H1 (cell line): ENCODE measurements at regions not wholly inside any gene's neighbourhood (a gene's known extent, or its start where the extent isn't known, plus 50 kb on each side); places are given as distances from the start of the nearest gene placed in this dataset.

Source experiments
- CTCF ChIA-PET: fragments of 300-600 bp; sonication (Branson Sonifier 250); formaldehyde crosslinking; loops from one replicate; lab custom pipeline; 2021; ENCODE audit not compliant: partially characterized antibody; lab: Charles Lee
- POLR2A ChIA-PET: fragments of 300-600 bp; sonication (Branson Sonifier 250); formaldehyde crosslinking; loops from one replicate; lab custom pipeline; 2021; ENCODE audit warnings: inconsistent platforms; ENCODE audit not compliant: partially characterized antibody; lab: Charles Lee
- DNase-seq, 2 experiments: peaks; one replicate each; pipeline versions ENCODE4 v3.0.0 to v3.0.0-alpha.2; 2010 to 2022; ENCODE audit warnings: low spot score in 2 of 2, low read depth in 1 of 2, mixed read lengths in 1 of 2
- FAIRE-seq: peaks from 2 replicates; lab custom pipeline; 2011; peaks lifted over from hg19 to GRCh38; lab: Jason Lieb, UNC
- H2AFZ ChIP-seq: 2 replicates; pipeline ENCODE4 v1.8.1; 2012; ENCODE audit warnings: low read length, inconsistent platforms
- H2AK5ac ChIP-seq: 2 replicates; pipeline ENCODE4 v1.6.1; 2013; ENCODE audit warnings: low read depth, low read length
- H2BK120ac ChIP-seq: replicated peaks from 2 replicates; pipeline ENCODE3; 2013; ENCODE audit warnings: low read depth, low read length, inconsistent platforms
- H2BK12ac ChIP-seq: 2 replicates; pipeline ENCODE4 v1.6.1; 2013; ENCODE audit warnings: low read depth, low read length
- H2BK15ac ChIP-seq: 2 replicates; pipeline ENCODE4 v1.6.1; 2013; ENCODE audit warnings: low read length
- H2BK20ac ChIP-seq: 2 replicates; pipeline ENCODE4 v1.6.1; 2013; ENCODE audit warnings: low read length
- H2BK5ac ChIP-seq: 2 replicates; pipeline ENCODE4 v1.6.1; 2013; ENCODE audit warnings: low read depth, low read length
- H3K14ac ChIP-seq: 2 replicates; pipeline ENCODE4 v1.6.1; 2013; ENCODE audit warnings: inconsistent platforms; ENCODE audit not compliant: insufficient read length
- H3K18ac ChIP-seq: 2 replicates; pipeline ENCODE4 v1.6.1; 2013; ENCODE audit warnings: low read length; ENCODE audit errors: extremely low read depth
- H3K23ac ChIP-seq: 2 replicates; pipeline ENCODE4 v1.6.1; 2013; ENCODE audit warnings: inconsistent platforms; ENCODE audit not compliant: insufficient read length
- H3K23me2 ChIP-seq: 2 replicates; pipeline ENCODE4 v1.6.1; 2013; ENCODE audit warnings: low read depth, low read length
- H3K27ac ChIP-seq: 2 replicates; pipeline ENCODE4 v1.6.1; 2011; ENCODE audit warnings: low read depth, low read length, inconsistent platforms
- H3K27me3 ChIP-seq, 4 experiments: replicated peaks in 1 of 4; 1 replicate in 1 of 4; 2 replicates in 3 of 4; pipeline versions ENCODE4 v1.6.1 to v1.8.1; 2011 to 2013; ENCODE audit warnings: low read length in 3 of 4, mild to moderate bottlenecking in 3 of 4, inconsistent platforms in 2 of 4, mixed read lengths in 2 of 4, moderate library complexity in 1 of 4; ENCODE audit not compliant: control insufficient read depth in 3 of 4, insufficient read depth in 3 of 4; ENCODE audit errors: extremely low read depth in 1 of 4
- H3K36me3 ChIP-seq, 4 experiments: 2 replicates each; pipeline versions ENCODE4 v1.6.1 to v1.8.1; 2011 to 2013; ENCODE audit warnings: mild to moderate bottlenecking in 4 of 4, low read length in 3 of 4, moderate library complexity in 2 of 4, control low read depth in 1 of 4, inconsistent platforms in 1 of 4; ENCODE audit not compliant: insufficient read depth in 4 of 4, control insufficient read depth in 2 of 4
- H3K4ac ChIP-seq: replicated peaks from 2 replicates; pipeline ENCODE3; 2013; ENCODE audit warnings: low read length, low read depth, mixed read lengths, inconsistent platforms; ENCODE audit not compliant: insufficient read length
- H3K4me1 ChIP-seq, 4 experiments: replicated peaks in 1 of 4; 1 replicate in 1 of 4; 2 replicates in 3 of 4; pipeline versions ENCODE4 v1.6.1 to v1.8.1; 2011 to 2013; ENCODE audit warnings: low read length in 3 of 4, inconsistent platforms in 2 of 4, mixed read lengths in 1 of 4; ENCODE audit not compliant: insufficient read depth in 4 of 4, control insufficient read depth in 3 of 4
- H3K4me2 ChIP-seq, 2 experiments: 2 replicates each; pipeline versions ENCODE4 v1.6.1 to v1.8.1; 2011 to 2013; ENCODE audit warnings: low read depth in 2 of 2, low read length in 2 of 2, control low read depth in 1 of 2, inconsistent platforms in 1 of 2, mild to moderate bottlenecking in 1 of 2; ENCODE audit not compliant: insufficient read depth in 1 of 2
- H3K4me3 ChIP-seq, 4 experiments: fragments of 200-600, 300-600 bp in 1 of 4; sonication (generic), shearing (Covaris generic), sonication (Bioruptor Twin) in 1 of 4; 2 replicates each; pipeline versions ENCODE4 v1.5.1 to v1.8.1; 2011 to 2016; ENCODE audit warnings: low read length in 4 of 4, low read depth in 3 of 4, control low read depth in 2 of 4, inconsistent platforms in 2 of 4, mild to moderate bottlenecking in 2 of 4, mixed read lengths in 1 of 4, moderate library complexity in 1 of 4; ENCODE audit not compliant: insufficient read depth in 2 of 4; ENCODE audit errors: extremely low read depth in 1 of 4
- H3K56ac ChIP-seq: replicated peaks from 2 replicates; pipeline ENCODE3; 2013; ENCODE audit warnings: low read depth, mild to moderate bottlenecking, mixed read lengths, low read length, inconsistent platforms; ENCODE audit not compliant: insufficient read length
- H3K79me1 ChIP-seq: 2 replicates; pipeline ENCODE4 v1.6.1; 2013; ENCODE audit warnings: low read depth, low read length, control low read depth
- H3K79me2 ChIP-seq, 2 experiments: 2 replicates each; pipeline versions ENCODE4 v1.6.1 to v1.8.1; 2012 to 2013; ENCODE audit warnings: low read length in 2 of 2, mild to moderate bottlenecking in 2 of 2, inconsistent platforms in 1 of 2; ENCODE audit not compliant: insufficient read depth in 2 of 2, control insufficient read depth in 1 of 2
- H3K9ac ChIP-seq, 4 experiments: replicated peaks in 1 of 4; 1 replicate in 1 of 4; 2 replicates in 3 of 4; pipeline versions ENCODE4 v1.6.1 to v1.8.1; 2011 to 2013; ENCODE audit warnings: low read depth in 3 of 4, low read length in 3 of 4, control low read depth in 2 of 4, mild to moderate bottlenecking in 2 of 4, moderate library complexity in 2 of 4, inconsistent platforms in 1 of 4; ENCODE audit errors: extremely low read depth in 1 of 4
- H3K9me3 ChIP-seq, 2 experiments: 2 replicates each; pipeline versions ENCODE4 v1.6.1 to v1.8.1; 2012 to 2013; ENCODE audit warnings: mild to moderate bottlenecking in 2 of 2, moderate library complexity in 2 of 2, control low read depth in 1 of 2, inconsistent platforms in 1 of 2, low read depth in 1 of 2, low read length in 1 of 2, mixed read lengths in 1 of 2; ENCODE audit not compliant: insufficient read depth in 2 of 2
- H4K20me1 ChIP-seq, 2 experiments: replicated peaks in 1 of 2; 2 replicates each; pipeline versions ENCODE3 to v1.8.1; 2011 to 2013; ENCODE audit warnings: inconsistent platforms in 2 of 2, low read length in 2 of 2, mild to moderate bottlenecking in 1 of 2; ENCODE audit not compliant: insufficient read depth in 2 of 2, control insufficient read depth in 1 of 2
- H4K5ac ChIP-seq: 2 replicates; pipeline ENCODE4 v1.6.1; 2013; ENCODE audit warnings: low read length, low read depth, mixed read lengths, inconsistent platforms; ENCODE audit not compliant: insufficient read length
- H4K8ac ChIP-seq: 2 replicates; pipeline ENCODE4 v1.8.0; 2013; ENCODE audit warnings: mild to moderate bottlenecking, moderate library complexity, low read length, inconsistent platforms; ENCODE audit not compliant: insufficient read depth; ENCODE audit errors: extremely low read depth
- H4K91ac ChIP-seq: replicated peaks from 2 replicates; pipeline ENCODE3; 2013; ENCODE audit warnings: low read length, mixed read lengths, inconsistent platforms; ENCODE audit not compliant: insufficient read length
- CBX5 ChIP-seq: fragments of 300-800, 300-1000 bp; sonication (generic); IDR thresholded peaks from 2 replicates; pipeline ENCODE4 v1.7.1; 2016; ENCODE audit warnings: antibody characterized with exemption, low read length, low read depth
- FOSL1 ChIP-seq: IDR thresholded peaks from 2 replicates; pipeline ENCODE4 v1.6.1; 2011; ENCODE audit warnings: mild to moderate bottlenecking, low read depth, low read length, moderate library complexity; ENCODE audit not compliant: insufficient read depth
- HDAC2 ChIP-seq, 2 experiments: fragments of 300-600 bp in 1 of 2; sonication (generic) in 1 of 2; IDR thresholded peaks; 2 replicates each; pipeline ENCODE4 v1.6.1; 2011 to 2012; ENCODE audit warnings: low read depth in 2 of 2, low read length in 2 of 2, mild to moderate bottlenecking in 2 of 2, moderate library complexity in 2 of 2, borderline replicate concordance in 1 of 2, inconsistent platforms in 1 of 2
- JUND ChIP-seq: IDR thresholded peaks from 2 replicates; pipeline ENCODE4 v1.6.1; 2011; ENCODE audit warnings: mild to moderate bottlenecking, improper control_type of control experiment, low read length
- KDM5A ChIP-seq: fragments of 200-600 bp; IDR thresholded peaks from 2 replicates; pipeline ENCODE4 v1.7.1; 2012; ENCODE audit warnings: mild to moderate bottlenecking, low read length, inconsistent platforms, mixed read lengths
- MAFK ChIP-seq: IDR thresholded peaks from 2 replicates; pipeline ENCODE4 v1.6.1; 2012; ENCODE audit warnings: low read depth, mild to moderate bottlenecking, improper control_type of control experiment, low read length
- NRF1 ChIP-seq: IDR thresholded peaks from 2 replicates; pipeline ENCODE4 v1.6.1; 2011; ENCODE audit warnings: mild to moderate bottlenecking, low read depth, low read length, improper control_type of control experiment
- RAD21 ChIP-seq, 2 experiments: IDR thresholded peaks in 1 of 2; conservative IDR thresholded peaks in 1 of 2; 2 replicates each; pipeline ENCODE4 v1.6.1; 2011; ENCODE audit warnings: low read depth in 2 of 2, low read length in 2 of 2, improper control_type of control experiment in 1 of 2, inconsistent platforms in 1 of 2, mild to moderate bottlenecking in 1 of 2, moderate library complexity in 1 of 2
- RFX5 ChIP-seq: IDR thresholded peaks from 2 replicates; pipeline ENCODE4 v1.6.1; 2011; ENCODE audit warnings: low read depth, low read length, improper control_type of control experiment, borderline replicate concordance
- SP2 ChIP-seq: IDR thresholded peaks from 2 replicates; pipeline ENCODE4 v1.6.1; 2012; ENCODE audit warnings: mild to moderate bottlenecking, low read length, inconsistent platforms
- TEAD4 ChIP-seq: IDR thresholded peaks from 2 replicates; pipeline ENCODE4 v1.6.1; 2012; ENCODE audit warnings: low read depth, low read length, inconsistent platforms, mixed read lengths
- WGBS, 2 experiments: shearing (Covaris generic) in 1 of 2; methylation state at CpG; one replicate each; pipeline versions ENCODE4 v1.1.6 to v1.1.7; 2013 to 2015; ENCODE audit warnings: low lambda C conversion rate in 2 of 2, mixed read lengths in 2 of 2, inconsistent platforms in 1 of 2, low coverage in 1 of 2, missing lambda C conversion rate in 1 of 2; ENCODE audit not compliant: insufficient replicate concordance in 2 of 2, insufficient coverage in 1 of 2, insufficient read length in 1 of 2; ENCODE audit errors: extremely low coverage in 1 of 2, missing lambda C conversion rate in 1 of 2; 5-methylcytosine and 5-hydroxymethylcytosine counted together

- no peak overlapping the region for H4K91ac ChIP-seq
- no peak for FAIRE-seq
- DNase-seq: no peak
- H4K20me1 ChIP-seq: no peaks in the 10 kb centered on the region
- CTCF ChIA-PET: interaction anchor here (0.6 to 19.6 kb wide), 15 partner anchors 12 to 922 kb away, joined by 3 to 192 read pairs (median 4); no protein-coding TSS in a partner anchor
- H3K79me1 ChIP-seq: no peaks in the 10 kb centered on the region; the same call in 1 of the 2 replicates
- peaks cover 4 to 22% (median 13%) of the 10 kb centered on the region in 4 experiments for H3K4me1 ChIP-seq
- H2AFZ ChIP-seq: no peak overlapping the region
- no peak overlapping the region; the same call in 1 of the 2 replicates for H3K18ac ChIP-seq
- H4K8ac ChIP-seq: no peak overlapping the region
- no peaks in the 10 kb centered on the region for H3K9me3 ChIP-seq
- H2BK12ac ChIP-seq: no peak overlapping the region
- no peak overlapping the region for H2BK5ac ChIP-seq
- TF ChIP-seq FOSL1 (no peak), JUND (no peak), MAFK (no peak), NRF1 (no peak), SP2 (no peak), TEAD4 (no peak), CBX5 (no peak), RFX5 (no peak), KDM5A (no peak), RAD21 (IDR thresholded peaks at IDR 0.05 in 1 of 2, conservative IDR thresholded peaks at IDR 0.05 in 1 of 2; ENCODE audit: low read depth in 2 of 2, low read length in 2 of 2) (no peak), HDAC2 (IDR thresholded peaks at IDR 0.05; ENCODE audit: borderline replicate concordance in 1 of 2, low read depth in 2 of 2, low read length in 2 of 2) (no peak)
- H2BK120ac ChIP-seq: no peak overlapping the region
- no peak overlapping the region for H2BK20ac ChIP-seq
- H3K4me2 ChIP-seq: no peak overlapping the region
- no peak overlapping the region for H3K4ac ChIP-seq
- H3K9ac ChIP-seq: no peak overlapping the region
- 90% methylated on average over 6 of the region's 6 CpGs; no CpG with 5 or more reads in 1 of the 2 experiments for WGBS, 2 experiments
- no peaks in the 10 kb centered on the region for H3K79me2 ChIP-seq
- no peak overlapping the region for H4K5ac ChIP-seq
- no peak overlapping the region for H2BK15ac ChIP-seq
- no peaks in the 10 kb centered on the region for H3K27me3 ChIP-seq
- no peak overlapping the region for H3K23ac ChIP-seq
- no peak overlapping the region for H3K56ac ChIP-seq
- H3K14ac ChIP-seq: no peak overlapping the region
- POLR2A ChIA-PET: interaction anchor here (0.8 to 1.8 kb wide), 3 partner anchors 73 to 219 kb away, joined by 3 to 9 read pairs (median 3); partner anchors contain the start of gene CTNNA1
- H3K4me3 ChIP-seq: no peak overlapping the region
- H3K23me2 ChIP-seq: no peaks in the 10 kb centered on the region
- H3K36me3 ChIP-seq: no peaks in the 10 kb centered on the region
- H2AK5ac ChIP-seq: no peak overlapping the region
- no peak overlapping the region for H3K27ac ChIP-seq
Observed at GRCh38 chr5:138651767-138652117, 76.5 kb upstream of the HSPA9 start.
